SU-DHL-6 (cell line): ENCODE measurements at regions not wholly inside any gene's neighbourhood (a gene's known extent, or its start where the extent isn't known, plus 50 kb on each side); places are given as distances from the start of the nearest gene placed in this dataset.

Experiments
- EZH2phosphoT487 ChIP-seq: fragments of 200-600 bp; sonication (generic), shearing (Covaris generic); conservative IDR thresholded peaks from 2 replicates; pipeline ENCODE4 v1.6.1; 2018; ENCODE audit warnings: mild to moderate bottlenecking, antibody characterized with exemption, low read length, moderate library complexity, mixed read lengths
- TF ChIP-seq, protein P1 (sequence below): fragments of 200-600 bp; sonication (generic); IDR thresholded peaks from one replicate; pipeline ENCODE4 v1.5.1; 2017; ENCODE audit warnings: antibody characterized with exemption, mild to moderate bottlenecking, low read length, moderate library complexity; ENCODE audit not compliant: insufficient read depth, poor library complexity, severe bottlenecking

DNA sequence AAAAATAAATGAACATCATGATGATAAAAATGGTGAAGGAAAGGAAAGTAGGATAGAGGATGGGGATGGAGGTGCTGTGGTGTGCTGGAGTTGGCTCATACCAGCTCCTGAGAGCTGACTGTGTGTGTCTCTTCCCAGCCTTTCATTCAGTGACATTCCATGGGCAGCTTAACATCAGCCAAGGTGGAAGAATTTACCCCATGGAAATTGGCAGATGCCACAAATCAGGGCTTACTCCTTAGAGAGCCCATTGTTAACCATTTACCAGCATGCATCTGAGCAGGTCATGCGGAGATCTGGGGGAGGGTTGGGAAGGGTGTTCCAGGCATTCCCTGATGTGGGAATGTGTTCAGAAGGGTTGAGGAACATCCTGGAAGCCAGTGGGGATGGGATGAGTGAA lies 164.7 kb upstream of the MYL2 start:
- TF ChIP-seq, protein P1, sequence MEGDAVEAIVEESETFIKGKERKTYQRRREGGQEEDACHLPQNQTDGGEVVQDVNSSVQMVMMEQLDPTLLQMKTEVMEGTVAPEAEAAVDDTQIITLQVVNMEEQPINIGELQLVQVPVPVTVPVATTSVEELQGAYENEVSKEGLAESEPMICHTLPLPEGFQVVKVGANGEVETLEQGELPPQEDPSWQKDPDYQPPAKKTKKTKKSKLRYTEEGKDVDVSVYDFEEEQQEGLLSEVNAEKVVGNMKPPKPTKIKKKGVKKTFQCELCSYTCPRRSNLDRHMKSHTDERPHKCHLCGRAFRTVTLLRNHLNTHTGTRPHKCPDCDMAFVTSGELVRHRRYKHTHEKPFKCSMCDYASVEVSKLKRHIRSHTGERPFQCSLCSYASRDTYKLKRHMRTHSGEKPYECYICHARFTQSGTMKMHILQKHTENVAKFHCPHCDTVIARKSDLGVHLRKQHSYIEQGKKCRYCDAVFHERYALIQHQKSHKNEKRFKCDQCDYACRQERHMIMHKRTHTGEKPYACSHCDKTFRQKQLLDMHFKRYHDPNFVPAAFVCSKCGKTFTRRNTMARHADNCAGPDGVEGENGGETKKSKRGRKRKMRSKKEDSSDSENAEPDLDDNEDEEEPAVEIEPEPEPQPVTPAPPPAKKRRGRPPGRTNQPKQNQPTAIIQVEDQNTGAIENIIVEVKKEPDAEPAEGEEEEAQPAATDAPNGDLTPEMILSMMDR: no peak
- TF ChIP-seq EZH2phosphoT487: no peak
